Prostate gland (tissue), 2 donors: ENCODE measurements at regions not wholly inside any gene's neighbourhood (a gene's known extent, or its start where the extent isn't known, plus 50 kb on each side); places are given as distances from the start of the nearest gene placed in this dataset.

Experiments used
- CTCF ChIP-seq, 4 experiments: fragments of 200-600 bp in 2 of 4; fragments of 450-650 bp in 2 of 4; sonication (generic) in 2 of 4; IDR thresholded peaks; 1 replicate in 3 of 4; 2 replicates in 1 of 4; pipeline ENCODE4 v1.5.1; 2016 to 2019; ENCODE audit warnings: antibody characterized with exemption in 4 of 4, mild to moderate bottlenecking in 2 of 4, moderate library complexity in 2 of 4
- POLR2A ChIP-seq: fragments of 450-650 bp; IDR thresholded peaks from one replicate; pipeline ENCODE4 v1.6.1; 2016; ENCODE audit warnings: antibody characterized with exemption, mild to moderate bottlenecking

- no peak for TF ChIP-seq POLR2A
- TF ChIP-seq CTCF (IDR thresholded peaks at IDR 0.05): no peak
Observed at GRCh38 chr11:76732643-76733042, 50.5 kb upstream of the TSKU start.
